K562 (cell line): ENCODE measurements at regions not wholly inside any gene's neighbourhood (a gene's known extent, or its start where the extent isn't known, plus 50 kb on each side); places are given as distances from the start of the nearest gene placed in this dataset.

Experiments
- ATAC-seq: fragments of 200-7000 bp; cut with Tn5 transposase; 3 replicates; pipeline ENCODE4 v1.9.1; 2020; ENCODE audit warnings: moderate library complexity
- BruUV-seq: library from RNA; stranded (reverse); fragments of 400-500 nt; replicated peaks from 2 replicates; lab custom pipeline; 2021; lab: Mats Ljungman, UMichigan
- CTCF ChIA-PET: fragments of 300-600 bp; formaldehyde crosslinking; extraction: SDS; loops from one replicate; lab custom pipeline; 2021; ENCODE audit warnings: low intra/inter-chr PET ratio; lab: Yijun Ruan, JAX
- POLR2A ChIA-PET: fragments of 300-600, 350-650 bp; sonication (Branson Sonifier 250); formaldehyde crosslinking; extraction: SDS; loops from one replicate; lab custom pipeline; 2021; ENCODE audit warnings: antibody characterized with exemption, inconsistent platforms; lab: Yijun Ruan, JAX
- DNase-seq, 4 experiments: peaks; one replicate each; pipeline versions ENCODE4 v3.0.0 to v3.0.0-alpha.2; 2011 to 2018; ENCODE audit warnings: low spot score in 3 of 4, mixed read lengths in 3 of 4; ENCODE audit errors: extremely low read depth in 1 of 4
- FAIRE-seq: peaks from 2 replicates; lab custom pipeline; 2011; peaks lifted over from hg19 to GRCh38; lab: Jason Lieb, UNC
- H2AFZ ChIP-seq: 2 replicates; pipeline ENCODE4 v1.6.0; 2011; ENCODE audit warnings: low read depth, low read length, control low read depth, inconsistent platforms
- H3K27ac ChIP-seq: fragments of 200-600 bp; 3 replicates; pipeline ENCODE4 v1.8.0; 2011; ENCODE audit warnings: low read depth, mild to moderate bottlenecking, control low read depth, inconsistent platforms, low read length, moderate library complexity, mixed read lengths; ENCODE audit errors: extremely low read depth
- H3K27me3 ChIP-seq, 2 experiments: fragments of 300-600 bp in 1 of 2; 2 replicates in 1 of 2; 3 replicates in 1 of 2; pipeline versions ENCODE4 v1.6.0 to v1.8.0; 2011; ENCODE audit warnings: inconsistent platforms in 2 of 2, low read length in 2 of 2, mild to moderate bottlenecking in 1 of 2, mixed read lengths in 1 of 2, moderate library complexity in 1 of 2; ENCODE audit not compliant: control insufficient read depth in 2 of 2, insufficient read depth in 2 of 2
- H3K36me3 ChIP-seq: fragments of 300-600 bp; 3 replicates; pipeline ENCODE4 v1.8.0; 2011; ENCODE audit warnings: mild to moderate bottlenecking, low read length, inconsistent platforms; ENCODE audit not compliant: control insufficient read depth, insufficient read depth
- H3K4me1 ChIP-seq, 2 experiments: fragments of 200-600 bp in 1 of 2; replicated peaks in 1 of 2; 2 replicates in 1 of 2; 3 replicates in 1 of 2; pipeline versions ENCODE4 v1.5.1 to v1.8.0; 2011; ENCODE audit warnings: inconsistent platforms in 2 of 2, low read length in 2 of 2, mild to moderate bottlenecking in 1 of 2, mixed read lengths in 1 of 2, moderate library complexity in 1 of 2; ENCODE audit not compliant: control insufficient read depth in 2 of 2, insufficient read depth in 2 of 2
- H3K4me2 ChIP-seq: 2 replicates; pipeline ENCODE4 v1.6.1; 2011; ENCODE audit warnings: low read length, control low read depth, inconsistent platforms, mixed read lengths; ENCODE audit not compliant: insufficient read depth
- H3K4me3 ChIP-seq: fragments of 200-600 bp; sonication (generic), shearing (Covaris generic); 2 replicates; pipeline ENCODE4 v1.5.1; 2016; ENCODE audit warnings: control low read depth, inconsistent platforms
- H3K79me2 ChIP-seq: fragments of 200-600 bp; 3 replicates; pipeline ENCODE4 v1.8.0; 2011; ENCODE audit warnings: low read length, inconsistent platforms; ENCODE audit not compliant: control insufficient read depth, insufficient read depth
- H3K9ac ChIP-seq, 2 experiments: 2 replicates each; pipeline versions ENCODE4 v1.6.0 to v1.6.1; 2011; ENCODE audit warnings: low read depth in 2 of 2, low read length in 2 of 2, control low read depth in 1 of 2, inconsistent platforms in 1 of 2, mild to moderate bottlenecking in 1 of 2, mixed read lengths in 1 of 2; ENCODE audit not compliant: insufficient read depth in 1 of 2
- H3K9me1 ChIP-seq: one replicate; pipeline ENCODE4 v1.6.0; 2011; ENCODE audit warnings: inconsistent platforms, mild to moderate bottlenecking, low read length, moderate library complexity; ENCODE audit not compliant: control insufficient read depth, insufficient read depth
- H3K9me3 ChIP-seq: replicated peaks from 2 replicates; pipeline ENCODE4 v1.5.1; 2011; ENCODE audit warnings: low read depth, low read length, inconsistent platforms; ENCODE audit not compliant: control insufficient read depth, insufficient read depth
- H4K20me1 ChIP-seq: replicated peaks from 2 replicates; pipeline ENCODE4 v1.6.1; 2011; ENCODE audit warnings: low read length, inconsistent platforms, mixed read lengths; ENCODE audit not compliant: control insufficient read depth, insufficient read depth
- C11orf30 ChIP-seq: fragments of 450-650 bp; IDR thresholded peaks from 2 replicates; pipeline ENCODE4 v1.6.1; 2016; ENCODE audit warnings: low read depth, mild to moderate bottlenecking
- GATAD2B ChIP-seq: fragments of 450-650 bp; IDR thresholded peaks from 2 replicates; pipeline ENCODE4 v1.6.1; 2017; ENCODE audit warnings: mild to moderate bottlenecking, borderline replicate concordance
- HDAC1 ChIP-seq, 2 experiments: fragments of 450-650 bp; IDR thresholded peaks; 2 replicates each; pipeline ENCODE4 v1.6.1; 2016 to 2017; ENCODE audit warnings: inconsistent platforms in 1 of 2, mild to moderate bottlenecking in 1 of 2, moderate library complexity in 1 of 2
- HNRNPLL ChIP-seq: fragments of 200-400 bp; formaldehyde crosslinking; IDR thresholded peaks from 2 replicates; pipeline ENCODE4 v1.6.1; 2017; ENCODE audit warnings: low read length, low read depth, mild to moderate bottlenecking; ENCODE audit not compliant: poor library complexity, severe bottlenecking
- MTA2 ChIP-seq: fragments of 450-650 bp; IDR thresholded peaks from 2 replicates; pipeline ENCODE4 v1.6.1; 2016; ENCODE audit warnings: low read depth
- NCOA1 ChIP-seq: fragments of 450-650 bp; IDR thresholded peaks from 2 replicates; pipeline ENCODE4 v1.6.1; 2016; ENCODE audit warnings: low read depth
- VEZF1 ChIP-seq: fragments of 200-800 bp; sonication (Bioruptor generic); IDR thresholded peaks from 2 replicates; pipeline ENCODE4 v1.6.1; 2017; ENCODE audit warnings: missing genetic modification characterization, missing compliant biosample characterization
- WHSC1 ChIP-seq: IDR thresholded peaks from one replicate; pipeline ENCODE4 v1.6.1; 2012; ENCODE audit warnings: low read length, control low read depth, inconsistent platforms
- ZNF318 ChIP-seq, 2 experiments: fragments of 450-650 bp; IDR thresholded peaks; 2 replicates each; pipeline ENCODE4 v1.6.1; 2016; ENCODE audit warnings: mild to moderate bottlenecking in 2 of 2, borderline replicate concordance in 1 of 2, low read depth in 1 of 2, moderate library complexity in 1 of 2
- ZNF511 ChIP-seq: sonication (generic); formaldehyde crosslinking; IDR thresholded peaks from 2 replicates; pipeline ENCODE4 v1.8.0; 2022; ENCODE audit warnings: mild to moderate bottlenecking, missing genetic modification reagents
- WGBS: fragments of 100-300 bp; shearing (Covaris generic); methylation state at CpG from one replicate; pipeline ENCODE4 v1.1.6; 2016; ENCODE audit warnings: low coverage, mixed read lengths; ENCODE audit not compliant: insufficient coverage; ENCODE audit errors: missing lambda C conversion rate; 5-methylcytosine and 5-hydroxymethylcytosine counted together
- in situ Hi-C: fragments of 300-500 bp; cut with MboI; formaldehyde crosslinking; loops from 4 replicates; pipeline ENCODE4 v1.15.0; 2018; ENCODE audit warnings: inconsistent platforms, mixed read lengths
- intact Hi-C: fragments of 100-400 bp; cut with micrococcal nuclease; formaldehyde crosslinking; loops from 2 replicates; pipeline ENCODE4 v1.14.2; 2022

GRCh38 chr4:33072298-33073089, 2352.3 kb downstream of the PCDH7 start:
- FAIRE-seq (no peak), DNase-seq (no peak), ATAC-seq (no peak)
- H3K9me3 ChIP-seq, result no peaks in the 10 kb centered on the region; the same call in 1 of the 2 replicates
- H4K20me1 ChIP-seq, result no peaks in the 10 kb centered on the region
- no peaks in the 10 kb centered on the region for H3K27me3 ChIP-seq
- BruUV-seq, result no TSS peak
- no peak overlapping the region for H3K4me3 ChIP-seq
- H3K4me2 ChIP-seq, result no peak overlapping the region
- CTCF ChIA-PET, result interaction anchor here (0.7 kb wide), 1 partner anchor 60 kb away, joined by 3 read pairs; no protein-coding TSS in a partner anchor
- POLR2A ChIA-PET, result no interaction called here
- no peaks in the 10 kb centered on the region for H3K9me1 ChIP-seq
- in situ Hi-C loops, result no loop called here
- no peak overlapping the region for H3K9ac ChIP-seq
- intact Hi-C loops, result no loop called here
- H3K4me1 ChIP-seq, result no peaks in the 10 kb centered on the region
- H3K79me2 ChIP-seq, result no peaks in the 10 kb centered on the region
- no peak overlapping the region for H3K27ac ChIP-seq
- H2AFZ ChIP-seq, result no peak overlapping the region
- WGBS, result 2% methylated on average over 5 of the region's 5 CpGs
- H3K36me3 ChIP-seq, result no peaks in the 10 kb centered on the region
- TF ChIP-seq VEZF1 (CRISPR knock-in tag) (no peak), GATAD2B (no peak), NCOA1 (no peak), HDAC1 (IDR thresholded peaks at IDR 0.05) (no peak), ZNF318 (IDR thresholded peaks at IDR 0.05; ENCODE audit: borderline replicate concordance in 1 of 2, low read depth in 1 of 2) (no peak), ZNF511 (no peak), C11orf30 (no peak), HNRNPLL (no peak), WHSC1 (no peak), MTA2 (no peak)
